H1 (cell line): ENCODE measurements at regions not wholly inside any gene's neighbourhood (a gene's known extent, or its start where the extent isn't known, plus 50 kb on each side); places are given as distances from the start of the nearest gene placed in this dataset.

ENCODE experiments used
- CTCF ChIA-PET: fragments of 300-600 bp; sonication (Branson Sonifier 250); formaldehyde crosslinking; loops from one replicate; lab custom pipeline; 2021; ENCODE audit not compliant: partially characterized antibody; lab: Charles Lee
- POLR2A ChIA-PET: fragments of 300-600 bp; sonication (Branson Sonifier 250); formaldehyde crosslinking; loops from one replicate; lab custom pipeline; 2021; ENCODE audit warnings: inconsistent platforms; ENCODE audit not compliant: partially characterized antibody; lab: Charles Lee
- DNase-seq, 2 experiments: peaks; one replicate each; pipeline versions ENCODE4 v3.0.0 to v3.0.0-alpha.2; 2010 to 2022; ENCODE audit warnings: low spot score in 2 of 2, low read depth in 1 of 2, mixed read lengths in 1 of 2
- FAIRE-seq: peaks from 2 replicates; lab custom pipeline; 2011; peaks lifted over from hg19 to GRCh38; lab: Jason Lieb, UNC
- H2AFZ ChIP-seq: 2 replicates; pipeline ENCODE4 v1.8.1; 2012; ENCODE audit warnings: low read length, inconsistent platforms
- H2AK5ac ChIP-seq: 2 replicates; pipeline ENCODE4 v1.6.1; 2013; ENCODE audit warnings: low read depth, low read length
- H2BK120ac ChIP-seq: replicated peaks from 2 replicates; pipeline ENCODE3; 2013; ENCODE audit warnings: low read depth, low read length, inconsistent platforms
- H2BK12ac ChIP-seq: 2 replicates; pipeline ENCODE4 v1.6.1; 2013; ENCODE audit warnings: low read depth, low read length
- H2BK15ac ChIP-seq: 2 replicates; pipeline ENCODE4 v1.6.1; 2013; ENCODE audit warnings: low read length
- H2BK20ac ChIP-seq: 2 replicates; pipeline ENCODE4 v1.6.1; 2013; ENCODE audit warnings: low read length
- H2BK5ac ChIP-seq: 2 replicates; pipeline ENCODE4 v1.6.1; 2013; ENCODE audit warnings: low read depth, low read length
- H3K14ac ChIP-seq: 2 replicates; pipeline ENCODE4 v1.6.1; 2013; ENCODE audit warnings: inconsistent platforms; ENCODE audit not compliant: insufficient read length
- H3K18ac ChIP-seq: 2 replicates; pipeline ENCODE4 v1.6.1; 2013; ENCODE audit warnings: low read length; ENCODE audit errors: extremely low read depth
- H3K23ac ChIP-seq: 2 replicates; pipeline ENCODE4 v1.6.1; 2013; ENCODE audit warnings: inconsistent platforms; ENCODE audit not compliant: insufficient read length
- H3K23me2 ChIP-seq: 2 replicates; pipeline ENCODE4 v1.6.1; 2013; ENCODE audit warnings: low read depth, low read length
- H3K27ac ChIP-seq: 2 replicates; pipeline ENCODE4 v1.6.1; 2011; ENCODE audit warnings: low read depth, low read length, inconsistent platforms
- H3K27me3 ChIP-seq, 4 experiments: replicated peaks in 1 of 4; 1 replicate in 1 of 4; 2 replicates in 3 of 4; pipeline versions ENCODE4 v1.6.1 to v1.8.1; 2011 to 2013; ENCODE audit warnings: low read length in 3 of 4, mild to moderate bottlenecking in 3 of 4, inconsistent platforms in 2 of 4, mixed read lengths in 2 of 4, moderate library complexity in 1 of 4; ENCODE audit not compliant: control insufficient read depth in 3 of 4, insufficient read depth in 3 of 4; ENCODE audit errors: extremely low read depth in 1 of 4
- H3K36me3 ChIP-seq, 4 experiments: 2 replicates each; pipeline versions ENCODE4 v1.6.1 to v1.8.1; 2011 to 2013; ENCODE audit warnings: mild to moderate bottlenecking in 4 of 4, low read length in 3 of 4, moderate library complexity in 2 of 4, control low read depth in 1 of 4, inconsistent platforms in 1 of 4; ENCODE audit not compliant: insufficient read depth in 4 of 4, control insufficient read depth in 2 of 4
- H3K4ac ChIP-seq: replicated peaks from 2 replicates; pipeline ENCODE3; 2013; ENCODE audit warnings: low read length, low read depth, mixed read lengths, inconsistent platforms; ENCODE audit not compliant: insufficient read length
- H3K4me1 ChIP-seq, 4 experiments: replicated peaks in 1 of 4; 1 replicate in 1 of 4; 2 replicates in 3 of 4; pipeline versions ENCODE4 v1.6.1 to v1.8.1; 2011 to 2013; ENCODE audit warnings: low read length in 3 of 4, inconsistent platforms in 2 of 4, mixed read lengths in 1 of 4; ENCODE audit not compliant: insufficient read depth in 4 of 4, control insufficient read depth in 3 of 4
- H3K4me2 ChIP-seq, 2 experiments: 2 replicates each; pipeline versions ENCODE4 v1.6.1 to v1.8.1; 2011 to 2013; ENCODE audit warnings: low read depth in 2 of 2, low read length in 2 of 2, control low read depth in 1 of 2, inconsistent platforms in 1 of 2, mild to moderate bottlenecking in 1 of 2; ENCODE audit not compliant: insufficient read depth in 1 of 2
- H3K4me3 ChIP-seq, 4 experiments: fragments of 200-600, 300-600 bp in 1 of 4; sonication (generic), shearing (Covaris generic), sonication (Bioruptor Twin) in 1 of 4; 2 replicates each; pipeline versions ENCODE4 v1.5.1 to v1.8.1; 2011 to 2016; ENCODE audit warnings: low read length in 4 of 4, low read depth in 3 of 4, control low read depth in 2 of 4, inconsistent platforms in 2 of 4, mild to moderate bottlenecking in 2 of 4, mixed read lengths in 1 of 4, moderate library complexity in 1 of 4; ENCODE audit not compliant: insufficient read depth in 2 of 4; ENCODE audit errors: extremely low read depth in 1 of 4
- H3K56ac ChIP-seq: replicated peaks from 2 replicates; pipeline ENCODE3; 2013; ENCODE audit warnings: low read depth, mild to moderate bottlenecking, mixed read lengths, low read length, inconsistent platforms; ENCODE audit not compliant: insufficient read length
- H3K79me1 ChIP-seq: 2 replicates; pipeline ENCODE4 v1.6.1; 2013; ENCODE audit warnings: low read depth, low read length, control low read depth
- H3K79me2 ChIP-seq, 2 experiments: 2 replicates each; pipeline versions ENCODE4 v1.6.1 to v1.8.1; 2012 to 2013; ENCODE audit warnings: low read length in 2 of 2, mild to moderate bottlenecking in 2 of 2, inconsistent platforms in 1 of 2; ENCODE audit not compliant: insufficient read depth in 2 of 2, control insufficient read depth in 1 of 2
- H3K9ac ChIP-seq, 4 experiments: replicated peaks in 1 of 4; 1 replicate in 1 of 4; 2 replicates in 3 of 4; pipeline versions ENCODE4 v1.6.1 to v1.8.1; 2011 to 2013; ENCODE audit warnings: low read depth in 3 of 4, low read length in 3 of 4, control low read depth in 2 of 4, mild to moderate bottlenecking in 2 of 4, moderate library complexity in 2 of 4, inconsistent platforms in 1 of 4; ENCODE audit errors: extremely low read depth in 1 of 4
- H3K9me3 ChIP-seq, 2 experiments: 2 replicates each; pipeline versions ENCODE4 v1.6.1 to v1.8.1; 2012 to 2013; ENCODE audit warnings: mild to moderate bottlenecking in 2 of 2, moderate library complexity in 2 of 2, control low read depth in 1 of 2, inconsistent platforms in 1 of 2, low read depth in 1 of 2, low read length in 1 of 2, mixed read lengths in 1 of 2; ENCODE audit not compliant: insufficient read depth in 2 of 2
- H4K20me1 ChIP-seq, 2 experiments: replicated peaks in 1 of 2; 2 replicates each; pipeline versions ENCODE3 to v1.8.1; 2011 to 2013; ENCODE audit warnings: inconsistent platforms in 2 of 2, low read length in 2 of 2, mild to moderate bottlenecking in 1 of 2; ENCODE audit not compliant: insufficient read depth in 2 of 2, control insufficient read depth in 1 of 2
- H4K5ac ChIP-seq: 2 replicates; pipeline ENCODE4 v1.6.1; 2013; ENCODE audit warnings: low read length, low read depth, mixed read lengths, inconsistent platforms; ENCODE audit not compliant: insufficient read length
- H4K8ac ChIP-seq: 2 replicates; pipeline ENCODE4 v1.8.0; 2013; ENCODE audit warnings: mild to moderate bottlenecking, moderate library complexity, low read length, inconsistent platforms; ENCODE audit not compliant: insufficient read depth; ENCODE audit errors: extremely low read depth
- H4K91ac ChIP-seq: replicated peaks from 2 replicates; pipeline ENCODE3; 2013; ENCODE audit warnings: low read length, mixed read lengths, inconsistent platforms; ENCODE audit not compliant: insufficient read length
- ATF3 ChIP-seq: IDR thresholded peaks from 2 replicates; pipeline ENCODE4 v1.6.1; 2011; ENCODE audit warnings: low read depth, mild to moderate bottlenecking, low read length; ENCODE audit not compliant: insufficient read depth
- BRCA1 ChIP-seq: IDR thresholded peaks from 2 replicates; pipeline ENCODE4 v1.6.1; 2012; ENCODE audit warnings: low read depth, low read length, improper control_type of control experiment
- CHD1 ChIP-seq: IDR thresholded peaks from 2 replicates; pipeline ENCODE4 v1.6.1; 2012; ENCODE audit warnings: low read depth, low read length, improper control_type of control experiment
- CTBP2 ChIP-seq: IDR thresholded peaks from 2 replicates; pipeline ENCODE4 v1.7.0; 2011; ENCODE audit warnings: borderline replicate concordance, mild to moderate bottlenecking, moderate library complexity, mixed read lengths, low read length; ENCODE audit not compliant: insufficient read depth, insufficient read length
- EP300 ChIP-seq, 2 experiments: IDR thresholded peaks; 1 replicate in 1 of 2; 2 replicates in 1 of 2; pipeline ENCODE4 v1.6.1; 2011 to 2012; ENCODE audit warnings: low read depth in 2 of 2, low read length in 2 of 2, mild to moderate bottlenecking in 2 of 2, borderline replicate concordance in 1 of 2, inconsistent platforms in 1 of 2, moderate library complexity in 1 of 2
- GABPA ChIP-seq: IDR thresholded peaks from 2 replicates; pipeline ENCODE4 v1.6.1; 2011; ENCODE audit warnings: mild to moderate bottlenecking, low read length, moderate library complexity, borderline replicate concordance; ENCODE audit not compliant: insufficient read depth
- GTF2F1 ChIP-seq: IDR thresholded peaks from 2 replicates; pipeline ENCODE4 v1.6.1; 2012; ENCODE audit warnings: low read depth, low read length, improper control_type of control experiment, borderline replicate concordance
- JUND ChIP-seq: IDR thresholded peaks from 2 replicates; pipeline ENCODE4 v1.6.1; 2011; ENCODE audit warnings: mild to moderate bottlenecking, improper control_type of control experiment, low read length
- POU5F1 ChIP-seq: IDR thresholded peaks from 2 replicates; pipeline ENCODE4 v1.6.1; 2011; ENCODE audit warnings: low read depth, mild to moderate bottlenecking, low read length, moderate library complexity
- RNF2 ChIP-seq: fragments of 200-900, 300-1000 bp; sonication (generic); IDR thresholded peaks from 2 replicates; pipeline ENCODE4 v1.7.1; 2016; ENCODE audit warnings: borderline replicate concordance, low read depth, mild to moderate bottlenecking, antibody characterized with exemption, low read length; ENCODE audit not compliant: poor library complexity, severe bottlenecking; ENCODE audit errors: missing control alignments
- SIN3A ChIP-seq, 2 experiments: IDR thresholded peaks in 1 of 2; conservative IDR thresholded peaks in 1 of 2; 2 replicates each; pipeline ENCODE4 v1.6.1; 2011 to 2012; ENCODE audit warnings: low read length in 2 of 2, improper control_type of control experiment in 1 of 2, low read depth in 1 of 2, mild to moderate bottlenecking in 1 of 2
- TCF12 ChIP-seq: IDR thresholded peaks from 2 replicates; pipeline ENCODE4 v1.6.1; 2011; ENCODE audit warnings: low read depth, mild to moderate bottlenecking, low read length
- ZNF274 ChIP-seq: IDR thresholded peaks from 2 replicates; pipeline ENCODE4 v1.7.0; 2012; ENCODE audit warnings: low read length, borderline replicate concordance; ENCODE audit errors: extremely low read depth
- WGBS, 2 experiments: shearing (Covaris generic) in 1 of 2; methylation state at CpG; one replicate each; pipeline versions ENCODE4 v1.1.6 to v1.1.7; 2013 to 2015; ENCODE audit warnings: low lambda C conversion rate in 2 of 2, mixed read lengths in 2 of 2, inconsistent platforms in 1 of 2, low coverage in 1 of 2, missing lambda C conversion rate in 1 of 2; ENCODE audit not compliant: insufficient replicate concordance in 2 of 2, insufficient coverage in 1 of 2, insufficient read length in 1 of 2; ENCODE audit errors: extremely low coverage in 1 of 2, missing lambda C conversion rate in 1 of 2; 5-methylcytosine and 5-hydroxymethylcytosine counted together

GRCh38 chr17:5871666-5872065 is 198.5 kb upstream of the WSCD1 start:
- Histone ChIP-seq H2BK15ac (no peak overlapping the region), H2AK5ac (no peak overlapping the region), H3K4me1 (no peaks in the 10 kb centered on the region; a peak in 1 of 7 replicates), H3K4me2 (no peak overlapping the region), H3K23me2 (no peaks in the 10 kb centered on the region; the same call in 1 of the 2 replicates), H3K23ac (no peak overlapping the region), H3K27me3 (no peaks in the 10 kb centered on the region; a peak in 1 of 7 replicates), H3K56ac (no peak overlapping the region), H2BK12ac (no peak overlapping the region), H3K4me3 (no peak overlapping the region), H2AFZ (no peak overlapping the region), H3K18ac (no peak overlapping the region), H4K20me1 (no peaks in the 10 kb centered on the region), H4K8ac (no peak overlapping the region), H3K9me3 (no peaks in the 10 kb centered on the region), H3K4ac (no peak overlapping the region), H2BK120ac (no peak overlapping the region), H2BK5ac (no peak overlapping the region), H3K36me3 (no peaks in the 10 kb centered on the region), H3K9ac (no peak overlapping the region), H2BK20ac (no peak overlapping the region), H4K5ac (no peak overlapping the region), H3K27ac (no peak overlapping the region), H3K79me1 (no peaks in the 10 kb centered on the region), H4K91ac (no peak overlapping the region), H3K79me2 (no peaks in the 10 kb centered on the region), H3K14ac (no peak overlapping the region)
- ChIA-PET POLR2A (no interaction called here), CTCF (interaction anchor here (0.9 to 1.6 kb wide), 3 partner anchors 11 to 78 kb away, joined by 3 to 5 read pairs (median 3); no protein-coding TSS in a partner anchor)
- FAIRE-seq = no peak
- 90% methylated on average over 9 of the region's 10 CpGs; no CpG with 5 or more reads in 1 of the 2 experiments for WGBS, 2 experiments
- no peak for DNase-seq
- TF ChIP-seq ATF3 (no peak), POU5F1 (no peak), BRCA1 (no peak), CTBP2 (no peak), CHD1 (no peak), JUND (no peak), EP300 (IDR thresholded peaks at IDR 0.05; ENCODE audit: borderline replicate concordance in 1 of 2, low read depth in 2 of 2, low read length in 2 of 2) (no peak), RNF2 (no peak), GTF2F1 (no peak), SIN3A (conservative IDR thresholded peaks at IDR 0.05 in 1 of 2, IDR thresholded peaks at IDR 0.05 in 1 of 2; ENCODE audit: low read depth in 1 of 2, low read length in 2 of 2) (no peak), GABPA (no peak), TCF12 (no peak), ZNF274 (no peak)
